ENCODE measurements at regions not wholly inside any gene's neighbourhood (a gene's known extent, or its start where the extent isn't known, plus 50 kb on each side); places are given as distances from the start of the nearest gene placed in this dataset.

DNA sequence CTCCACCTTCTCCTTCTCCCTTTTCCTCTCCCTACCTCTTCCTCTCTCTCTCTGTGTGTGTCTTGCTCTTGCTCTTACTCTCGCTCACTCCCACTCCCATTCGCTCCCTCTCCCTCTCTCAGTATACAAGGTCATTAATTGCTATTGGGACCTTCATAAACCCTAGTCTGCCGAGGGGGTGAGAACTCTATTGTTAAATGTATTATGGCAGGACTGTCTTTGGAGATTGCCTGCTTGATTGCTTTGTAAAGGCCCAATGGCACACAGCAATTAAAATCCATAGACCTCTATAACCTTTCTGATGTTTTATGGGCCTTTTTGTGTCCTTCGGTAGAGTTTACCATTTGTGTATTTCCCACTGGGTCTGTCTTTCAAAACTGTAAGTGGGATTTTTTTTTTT, 465.9 kb downstream of the ANXA1 start:
- Histone ChIP-seq H3K36me3 (ENCODE audit: insufficient read depth, insufficient read length, low read length) (no peaks in the 10 kb centered on the region), H3K4me1 (ENCODE audit: insufficient read depth, insufficient read length) (no peaks in the 10 kb centered on the region), H3K4me3 (ENCODE audit: insufficient read length, low read depth) (no peak overlapping the region), H3K9ac (ENCODE audit: insufficient read length, low read depth) (no peak overlapping the region), H3K9me3 (ENCODE audit: insufficient read depth, low read length) (no peaks in the 10 kb centered on the region), H3K27me3 (ENCODE audit: insufficient read depth, insufficient read length) (no peaks in the 10 kb centered on the region)
- TF ChIP-seq ZNF274 (IDR thresholded peaks at IDR 0.05; ENCODE audit: low read depth, low read length): no peak
- no peak for TF ChIP-seq SUZ12 (IDR thresholded peaks at IDR 0.05; ENCODE audit: extremely low read depth, insufficient read depth, insufficient read length)
- TF ChIP-seq YY1 (IDR thresholded peaks at IDR 0.05; ENCODE audit: insufficient read depth, insufficient read length): no peak
- DNase-seq (ENCODE audit: low read depth, low spot score): no peak

DNA sequence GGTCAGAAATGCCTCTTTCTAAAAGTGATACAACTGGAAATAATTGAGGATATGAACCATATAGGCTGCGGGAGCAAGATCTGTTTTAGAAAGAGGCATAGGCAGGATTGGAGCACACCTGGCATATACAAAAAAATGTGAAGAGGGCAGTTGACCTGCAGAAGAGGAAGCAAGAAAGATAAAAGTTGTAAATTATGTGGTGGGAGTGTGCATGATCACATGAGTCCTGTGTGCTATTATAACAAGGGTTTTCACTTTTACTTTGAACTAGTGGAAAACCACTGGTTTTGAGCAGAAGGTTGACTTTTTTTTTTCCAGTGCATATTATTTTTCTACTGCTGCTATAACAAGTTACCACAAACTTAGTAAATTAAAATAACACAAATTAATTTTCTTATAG, 489.3 kb downstream of the ANXA1 start:
- Histone ChIP-seq H3K4me1 (ENCODE audit: insufficient read depth, insufficient read length) (no peaks in the 10 kb centered on the region), H3K4me3 (ENCODE audit: insufficient read length, low read depth) (no peak overlapping the region), H3K27me3 (ENCODE audit: insufficient read depth, insufficient read length) (no peaks in the 10 kb centered on the region), H3K36me3 (ENCODE audit: insufficient read depth, insufficient read length, low read length) (no peaks in the 10 kb centered on the region), H3K9me3 (ENCODE audit: insufficient read depth, low read length) (no peaks in the 10 kb centered on the region), H3K9ac (ENCODE audit: insufficient read length, low read depth) (no peak overlapping the region)
- no peak for DNase-seq (ENCODE audit: low read depth, low spot score)
- TF ChIP-seq ZNF274 (IDR thresholded peaks at IDR 0.05; ENCODE audit: low read depth, low read length): no peak
- TF ChIP-seq SUZ12 (IDR thresholded peaks at IDR 0.05; ENCODE audit: extremely low read depth, insufficient read depth, insufficient read length): no peak
- no peak for TF ChIP-seq YY1 (IDR thresholded peaks at IDR 0.05; ENCODE audit: insufficient read depth, insufficient read length)

DNA sequence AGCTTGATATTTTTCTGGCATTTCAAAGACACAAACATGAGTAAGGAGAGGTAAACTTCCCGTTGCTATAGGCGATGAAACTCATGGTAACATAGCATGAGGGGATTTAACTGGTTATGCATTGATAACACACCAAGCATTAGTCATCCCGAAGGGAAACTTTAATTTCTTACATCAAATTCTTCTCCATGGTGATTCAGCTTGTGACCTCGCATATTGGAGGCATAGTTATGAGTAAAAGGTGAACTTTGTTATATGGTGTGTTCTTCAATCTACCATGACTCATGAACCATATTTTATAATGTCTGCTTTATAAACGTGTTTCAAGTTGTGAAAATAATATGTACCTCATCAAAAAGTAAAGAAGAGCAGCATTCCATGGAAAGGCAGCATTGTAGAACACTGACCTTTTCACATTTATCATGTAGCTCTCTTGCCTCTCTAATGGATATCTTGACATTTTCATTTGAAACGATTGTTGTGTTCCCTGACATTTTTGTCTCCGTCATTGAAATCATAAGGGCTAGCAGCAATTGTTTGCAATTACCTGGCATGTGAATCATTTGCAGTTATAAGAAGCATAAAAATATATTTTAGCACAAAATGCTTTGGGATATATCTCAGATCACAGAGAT, 491.8 kb downstream of the ANXA1 start:
- Histone ChIP-seq H3K4me1 (ENCODE audit: insufficient read depth, insufficient read length) (no peaks in the 10 kb centered on the region), H3K9ac (ENCODE audit: insufficient read length, low read depth) (no peak overlapping the region), H3K27me3 (ENCODE audit: insufficient read depth, insufficient read length) (no peaks in the 10 kb centered on the region), H3K4me3 (ENCODE audit: insufficient read length, low read depth) (no peak overlapping the region), H3K9me3 (ENCODE audit: insufficient read depth, low read length) (no peaks in the 10 kb centered on the region), H3K36me3 (ENCODE audit: insufficient read depth, insufficient read length, low read length) (no peaks in the 10 kb centered on the region)
- no peak for TF ChIP-seq SUZ12 (IDR thresholded peaks at IDR 0.05; ENCODE audit: extremely low read depth, insufficient read depth, insufficient read length)
- no peak for TF ChIP-seq YY1 (IDR thresholded peaks at IDR 0.05; ENCODE audit: insufficient read depth, insufficient read length)
- no peak for TF ChIP-seq ZNF274 (IDR thresholded peaks at IDR 0.05; ENCODE audit: low read depth, low read length)
- DNase-seq (ENCODE audit: low read depth, low spot score): no peak

DNA sequence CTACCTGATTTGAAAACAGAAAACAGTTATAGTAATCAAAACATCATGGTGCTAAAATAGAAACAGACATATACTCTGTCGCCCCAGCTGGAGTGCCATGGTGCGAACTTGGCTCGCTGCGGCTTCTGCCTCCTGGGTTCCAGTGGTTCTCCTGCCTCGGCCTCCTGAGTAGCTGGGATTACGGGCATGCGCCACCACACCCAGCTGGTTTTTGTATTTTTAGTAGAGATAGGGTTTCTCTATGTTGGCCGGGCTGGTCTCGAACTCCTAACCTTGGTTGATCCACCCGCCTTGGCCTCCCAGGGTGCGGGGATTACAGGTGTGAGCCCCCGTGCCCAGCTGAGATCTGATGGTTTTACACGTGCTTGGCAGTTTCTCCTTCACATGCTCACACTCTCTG, 495.9 kb downstream of the ANXA1 start:
- no peak overlapping the region for H3K4me3 ChIP-seq (ENCODE audit: insufficient read length, low read depth)
- no peak for DNase-seq (ENCODE audit: low read depth, low spot score)
- no peak overlapping the region for H3K9ac ChIP-seq (ENCODE audit: insufficient read length, low read depth)
- TF ChIP-seq YY1 (IDR thresholded peaks at IDR 0.05; ENCODE audit: insufficient read depth, insufficient read length): no peak
- no peak for TF ChIP-seq SUZ12 (IDR thresholded peaks at IDR 0.05; ENCODE audit: extremely low read depth, insufficient read depth, insufficient read length)
- TF ChIP-seq ZNF274 (IDR thresholded peaks at IDR 0.05; ENCODE audit: low read depth, low read length): no peak
- no peaks in the 10 kb centered on the region for H3K27me3 ChIP-seq (ENCODE audit: insufficient read depth, insufficient read length)
- H3K36me3 ChIP-seq (ENCODE audit: insufficient read depth, insufficient read length, low read length): no peaks in the 10 kb centered on the region
- H3K9me3 ChIP-seq (ENCODE audit: insufficient read depth, low read length): no peaks in the 10 kb centered on the region
- no peaks in the 10 kb centered on the region for H3K4me1 ChIP-seq (ENCODE audit: insufficient read depth, insufficient read length)

DNA sequence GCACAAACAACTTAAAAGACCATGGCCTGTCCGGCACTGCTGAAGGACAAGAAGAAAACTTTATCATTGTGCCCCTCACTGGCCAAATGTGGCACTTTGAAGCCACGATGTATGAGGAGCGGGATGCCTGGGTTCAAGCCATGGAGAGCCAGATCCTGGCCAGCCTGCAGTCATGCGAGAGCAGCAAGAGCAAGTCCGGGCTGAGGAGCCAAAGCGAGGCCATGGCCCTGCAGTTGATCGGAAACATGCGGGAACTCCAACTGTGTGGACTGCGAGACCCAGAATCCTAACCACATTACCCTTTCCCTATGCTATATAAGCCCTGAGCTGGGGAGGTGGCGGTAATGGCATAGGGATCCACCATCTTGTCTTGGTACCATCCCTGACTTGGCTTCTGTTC, 497.9 kb downstream of the ANXA1 start:
- no peaks in the 10 kb centered on the region for H3K27me3 ChIP-seq (ENCODE audit: insufficient read depth, insufficient read length)
- no peak overlapping the region for H3K4me3 ChIP-seq (ENCODE audit: insufficient read length, low read depth)
- H3K9me3 ChIP-seq (ENCODE audit: insufficient read depth, low read length): no peaks in the 10 kb centered on the region
- H3K9ac ChIP-seq (ENCODE audit: insufficient read length, low read depth): no peak overlapping the region
- H3K4me1 ChIP-seq (ENCODE audit: insufficient read depth, insufficient read length): no peaks in the 10 kb centered on the region
- TF ChIP-seq ZNF274 (IDR thresholded peaks at IDR 0.05; ENCODE audit: low read depth, low read length) (no peak), SUZ12 (IDR thresholded peaks at IDR 0.05; ENCODE audit: extremely low read depth, insufficient read depth, insufficient read length) (no peak), YY1 (IDR thresholded peaks at IDR 0.05; ENCODE audit: insufficient read depth, insufficient read length) (no peak)
- no peaks in the 10 kb centered on the region for H3K36me3 ChIP-seq (ENCODE audit: insufficient read depth, insufficient read length, low read length)
- no peak for DNase-seq (ENCODE audit: low read depth, low spot score)

DNA sequence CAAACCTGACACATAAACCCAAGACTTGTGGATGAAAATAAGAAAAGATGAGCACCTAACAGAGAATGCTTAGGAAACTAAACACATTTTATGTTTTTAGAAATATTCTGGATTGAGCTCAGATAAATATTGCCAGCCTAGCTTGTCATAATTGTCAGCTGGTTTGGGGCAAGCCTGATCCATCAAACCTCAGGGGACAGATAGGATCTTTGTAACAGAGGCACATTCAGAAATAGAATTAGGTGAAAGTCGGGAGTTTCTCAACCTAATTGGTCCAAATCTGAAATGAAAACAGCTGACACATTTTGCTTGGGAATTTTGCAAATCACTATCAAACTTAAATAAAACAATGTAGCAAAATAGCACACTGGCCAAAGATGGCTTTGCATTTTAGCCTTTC, 503.7 kb downstream of the ANXA1 start:
- Histone ChIP-seq H3K9me3 (ENCODE audit: insufficient read depth, low read length) (no peaks in the 10 kb centered on the region), H3K4me3 (ENCODE audit: insufficient read length, low read depth) (no peak overlapping the region), H3K9ac (ENCODE audit: insufficient read length, low read depth) (no peak overlapping the region), H3K36me3 (ENCODE audit: insufficient read depth, insufficient read length, low read length) (no peaks in the 10 kb centered on the region), H3K27me3 (ENCODE audit: insufficient read depth, insufficient read length) (no peaks in the 10 kb centered on the region), H3K4me1 (ENCODE audit: insufficient read depth, insufficient read length) (no peaks in the 10 kb centered on the region)
- TF ChIP-seq ZNF274 (IDR thresholded peaks at IDR 0.05; ENCODE audit: low read depth, low read length): no peak
- no peak for DNase-seq (ENCODE audit: low read depth, low spot score)

DNA sequence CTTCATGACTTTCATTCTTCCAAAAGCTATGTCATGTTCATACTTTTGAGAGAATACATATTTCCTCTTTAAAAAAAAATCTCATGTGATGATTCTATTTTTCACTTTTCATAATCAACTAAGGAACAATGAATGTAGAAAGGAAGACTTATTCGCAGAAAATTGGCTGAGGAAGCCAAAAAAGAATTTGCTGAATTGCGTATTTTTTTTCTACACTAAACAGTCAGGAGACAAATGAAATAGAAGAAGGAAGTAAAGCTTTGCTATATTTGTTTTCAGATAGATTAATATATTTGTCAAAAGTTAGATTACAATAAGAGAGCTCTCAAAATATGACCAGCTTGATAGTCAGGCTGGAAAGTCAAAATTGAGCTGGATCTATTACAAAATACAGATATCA, 504.2 kb downstream of the ANXA1 start:
- Histone ChIP-seq H3K4me1 (ENCODE audit: insufficient read depth, insufficient read length) (no peaks in the 10 kb centered on the region), H3K27me3 (ENCODE audit: insufficient read depth, insufficient read length) (no peaks in the 10 kb centered on the region), H3K9me3 (ENCODE audit: insufficient read depth, low read length) (no peaks in the 10 kb centered on the region), H3K9ac (ENCODE audit: insufficient read length, low read depth) (no peak overlapping the region), H3K36me3 (ENCODE audit: insufficient read depth, insufficient read length, low read length) (no peaks in the 10 kb centered on the region), H3K4me3 (ENCODE audit: insufficient read length, low read depth) (no peak overlapping the region)
- TF ChIP-seq SUZ12 (IDR thresholded peaks at IDR 0.05; ENCODE audit: extremely low read depth, insufficient read depth, insufficient read length): no peak
- TF ChIP-seq ZNF274 (IDR thresholded peaks at IDR 0.05; ENCODE audit: low read depth, low read length): no peak
- DNase-seq (ENCODE audit: low read depth, low spot score): no peak

GRCh38 chr9:73665253-73665652, 513.6 kb downstream of the ANXA1 start:
- no peaks in the 10 kb centered on the region for H3K27me3 ChIP-seq (ENCODE audit: insufficient read depth, insufficient read length)
- TF ChIP-seq YY1 (IDR thresholded peaks at IDR 0.05; ENCODE audit: insufficient read depth, insufficient read length) (no peak), ZNF274 (IDR thresholded peaks at IDR 0.05; ENCODE audit: low read depth, low read length) (no peak), SUZ12 (IDR thresholded peaks at IDR 0.05; ENCODE audit: extremely low read depth, insufficient read depth, insufficient read length) (no peak)
- DNase-seq (ENCODE audit: low read depth, low spot score): no peak

More at GRCh38 chr9:73665253-73665652, 513.6 kb downstream of the ANXA1 start:
- Histone ChIP-seq H3K4me3 (ENCODE audit: insufficient read length, low read depth) (no peak overlapping the region), H3K36me3 (ENCODE audit: insufficient read depth, insufficient read length, low read length) (no peaks in the 10 kb centered on the region), H3K9me3 (ENCODE audit: insufficient read depth, low read length) (no peaks in the 10 kb centered on the region), H3K9ac (ENCODE audit: insufficient read length, low read depth) (no peak overlapping the region), H3K4me1 (ENCODE audit: insufficient read depth, insufficient read length) (no peaks in the 10 kb centered on the region)
